H1 (cell line): ENCODE measurements at regions not wholly inside any gene's neighbourhood (a gene's known extent, or its start where the extent isn't known, plus 50 kb on each side); places are given as distances from the start of the nearest gene placed in this dataset.

ENCODE experiments used
- JUN ChIP-seq: IDR thresholded peaks from 2 replicates; pipeline ENCODE4 v1.6.1; 2011; ENCODE audit warnings: low read depth, mild to moderate bottlenecking, improper control_type of control experiment, low read length

- no peak for TF ChIP-seq JUN
These were observed 203.9 kb downstream of the TECRL start (continued) for GRCh38 chr4:64205376-64205775.
